Loucy (cell line): ENCODE measurements at regions not wholly inside any gene's neighbourhood (a gene's known extent, or its start where the extent isn't known, plus 50 kb on each side); places are given as distances from the start of the nearest gene placed in this dataset.

Experiments used
- H2AFZ ChIP-seq: fragments of 200-600 bp; sonication (generic); 2 replicates; pipeline ENCODE4 v1.6.0; 2016; ENCODE audit warnings: antibody characterized with exemption, mild to moderate bottlenecking, low read length, moderate library complexity
- H3F3A ChIP-seq: fragments of 200-600 bp; 2 replicates; pipeline ENCODE4 v1.6.0; 2016; ENCODE audit warnings: antibody characterized with exemption, low read depth, mild to moderate bottlenecking
- H3K27me3 ChIP-seq: fragments of 200-600 bp; sonication (generic); 2 replicates; pipeline ENCODE4 v1.6.1; 2014; ENCODE audit warnings: low read length, mild to moderate bottlenecking; ENCODE audit not compliant: insufficient read depth, poor library complexity, severe bottlenecking
- H3K36me3 ChIP-seq: fragments of 200-600 bp; sonication (generic); 2 replicates; pipeline ENCODE4 v1.6.1; 2016; ENCODE audit warnings: low read length; ENCODE audit not compliant: insufficient read depth
- H3K4me1 ChIP-seq: fragments of 200-600 bp; sonication (generic); 2 replicates; pipeline ENCODE4 v1.5.1; 2014; ENCODE audit warnings: low read length, mild to moderate bottlenecking; ENCODE audit not compliant: insufficient read depth, poor library complexity, severe bottlenecking
- H3K4me2 ChIP-seq: fragments of 200-600 bp; sonication (generic); 2 replicates; pipeline ENCODE4 v1.6.0; 2014; ENCODE audit warnings: antibody characterized with exemption, low read length, low read depth, mild to moderate bottlenecking; ENCODE audit not compliant: poor library complexity, severe bottlenecking
- H3K4me3 ChIP-seq: fragments of 200-600 bp; sonication (generic); 2 replicates; pipeline ENCODE4 v1.5.1; 2014; ENCODE audit warnings: low read length, mild to moderate bottlenecking, mixed read lengths; ENCODE audit not compliant: poor library complexity, severe bottlenecking
- H3K79me2 ChIP-seq: fragments of 200-600 bp; sonication (generic); 2 replicates; pipeline ENCODE4 v1.6.1; 2014; ENCODE audit warnings: low read length; ENCODE audit not compliant: insufficient read depth
- H3K9ac ChIP-seq: fragments of 200-600 bp; sonication (generic); 2 replicates; pipeline ENCODE4 v1.6.0; 2014; ENCODE audit warnings: mild to moderate bottlenecking, low read depth, low read length, moderate library complexity; ENCODE audit not compliant: poor library complexity, severe bottlenecking
- H3K9me2 ChIP-seq: fragments of 200-600 bp; sonication (generic); replicated peaks from 2 replicates; pipeline ENCODE4 v1.6.1; 2016; ENCODE audit warnings: low read depth, low read length, mixed read lengths
- H3K9me3 ChIP-seq: fragments of 200-600 bp; sonication (generic); 2 replicates; pipeline ENCODE4 v1.6.1; 2014; ENCODE audit warnings: mild to moderate bottlenecking, antibody characterized with exemption, low read length, low read depth; ENCODE audit not compliant: insufficient read depth
- H4K20me1 ChIP-seq: fragments of 200-600 bp; sonication (generic); 2 replicates; pipeline ENCODE4 v1.6.0; 2014; ENCODE audit warnings: antibody characterized with exemption, low read length, mild to moderate bottlenecking; ENCODE audit not compliant: insufficient read depth, poor library complexity, severe bottlenecking
- EZH2phosphoT487 ChIP-seq: fragments of 200-600 bp; IDR thresholded peaks from 2 replicates; pipeline ENCODE4 v1.6.1; 2018; ENCODE audit warnings: antibody characterized with exemption, mild to moderate bottlenecking, moderate library complexity, borderline replicate concordance
- TF ChIP-seq, protein P1 (sequence below): fragments of 200-600 bp; sonication (generic); conservative IDR thresholded peaks from 2 replicates; pipeline ENCODE4 v1.5.1; 2014; ENCODE audit warnings: mild to moderate bottlenecking, antibody characterized with exemption, low read length

GRCh38 chr20:56828402-56828801, 199.3 kb downstream of the TFAP2C start:
- H3F3A ChIP-seq: no peaks in the 10 kb centered on the region
- no peaks in the 10 kb centered on the region for H3K79me2 ChIP-seq
- no peaks in the 10 kb centered on the region for H3K36me3 ChIP-seq
- no peaks in the 10 kb centered on the region for H3K4me1 ChIP-seq
- no peaks in the 10 kb centered on the region for H3K27me3 ChIP-seq
- H3K4me2 ChIP-seq: no peak overlapping the region
- H3K9ac ChIP-seq: no peak overlapping the region
- no peak overlapping the region for H3K4me3 ChIP-seq
- TF ChIP-seq, protein P1, sequence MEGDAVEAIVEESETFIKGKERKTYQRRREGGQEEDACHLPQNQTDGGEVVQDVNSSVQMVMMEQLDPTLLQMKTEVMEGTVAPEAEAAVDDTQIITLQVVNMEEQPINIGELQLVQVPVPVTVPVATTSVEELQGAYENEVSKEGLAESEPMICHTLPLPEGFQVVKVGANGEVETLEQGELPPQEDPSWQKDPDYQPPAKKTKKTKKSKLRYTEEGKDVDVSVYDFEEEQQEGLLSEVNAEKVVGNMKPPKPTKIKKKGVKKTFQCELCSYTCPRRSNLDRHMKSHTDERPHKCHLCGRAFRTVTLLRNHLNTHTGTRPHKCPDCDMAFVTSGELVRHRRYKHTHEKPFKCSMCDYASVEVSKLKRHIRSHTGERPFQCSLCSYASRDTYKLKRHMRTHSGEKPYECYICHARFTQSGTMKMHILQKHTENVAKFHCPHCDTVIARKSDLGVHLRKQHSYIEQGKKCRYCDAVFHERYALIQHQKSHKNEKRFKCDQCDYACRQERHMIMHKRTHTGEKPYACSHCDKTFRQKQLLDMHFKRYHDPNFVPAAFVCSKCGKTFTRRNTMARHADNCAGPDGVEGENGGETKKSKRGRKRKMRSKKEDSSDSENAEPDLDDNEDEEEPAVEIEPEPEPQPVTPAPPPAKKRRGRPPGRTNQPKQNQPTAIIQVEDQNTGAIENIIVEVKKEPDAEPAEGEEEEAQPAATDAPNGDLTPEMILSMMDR: no peak
- TF ChIP-seq EZH2phosphoT487: no peak
- no peaks in the 10 kb centered on the region for H3K9me3 ChIP-seq
- H3K9me2 ChIP-seq: no peaks in the 10 kb centered on the region
- no peak overlapping the region for H2AFZ ChIP-seq
- no peaks in the 10 kb centered on the region for H4K20me1 ChIP-seq

- Histone ChIP-seq H3K9me3 (no peaks in the 10 kb centered on the region), H3K27me3 (no peaks in the 10 kb centered on the region), H3K4me3 (no peak overlapping the region), H3K4me2 (no peak overlapping the region), H3K79me2 (no peaks in the 10 kb centered on the region), H3K9me2 (no peaks in the 10 kb centered on the region), H3K4me1 (no peaks in the 10 kb centered on the region), H3K36me3 (no peaks in the 10 kb centered on the region), H3F3A (no peaks in the 10 kb centered on the region), H4K20me1 (no peaks in the 10 kb centered on the region), H3K9ac (no peak overlapping the region), H2AFZ (no peak overlapping the region)
- TF ChIP-seq EZH2phosphoT487: no peak
- TF ChIP-seq, protein P1: no peak
Measured at GRCh38 chr20:56829788-56830385, 200.8 kb downstream of the TFAP2C start.

- H3K9me2 ChIP-seq: no peaks in the 10 kb centered on the region
- no peaks in the 10 kb centered on the region for H3K9me3 ChIP-seq
- H3K4me1 ChIP-seq: no peaks in the 10 kb centered on the region
- no peaks in the 10 kb centered on the region for H4K20me1 ChIP-seq
- TF ChIP-seq, protein P1: no peak
- TF ChIP-seq EZH2phosphoT487: no peak
- H3K36me3 ChIP-seq: no peaks in the 10 kb centered on the region
- H3K9ac ChIP-seq: no peak overlapping the region
- no peak overlapping the region for H3K4me3 ChIP-seq
- H3K27me3 ChIP-seq: no peaks in the 10 kb centered on the region
- no peak overlapping the region for H2AFZ ChIP-seq
- no peaks in the 10 kb centered on the region for H3F3A ChIP-seq
- no peak overlapping the region for H3K4me2 ChIP-seq
- no peaks in the 10 kb centered on the region for H3K79me2 ChIP-seq
Measured at GRCh38 chr20:56831795-56832194, 202.7 kb downstream of the TFAP2C start.
